ENCODE measurements at regions not wholly inside any gene's neighbourhood (a gene's known extent, or its start where the extent isn't known, plus 50 kb on each side); places are given as distances from the start of the nearest gene placed in this dataset.

- TF ChIP-seq POLR2A (IDR thresholded peaks at IDR 0.05) (no peak), CTCF (IDR thresholded peaks at IDR 0.05) (no peak), EP300 (IDR thresholded peaks at IDR 0.05) (no peak)
These were observed 1264.6 kb downstream of the PCDH9 start for GRCh38 chr13:65965501-65965900.

All from ovary (tissue), 3 donors.